Loucy (cell line): ENCODE measurements at regions not wholly inside any gene's neighbourhood (a gene's known extent, or its start where the extent isn't known, plus 50 kb on each side); places are given as distances from the start of the nearest gene placed in this dataset.

Source experiments
- CTCF ChIP-seq: fragments of 200-600 bp; sonication (generic); conservative IDR thresholded peaks from 2 replicates; pipeline ENCODE4 v1.5.1; 2014; ENCODE audit warnings: mild to moderate bottlenecking, antibody characterized with exemption, low read length
- EZH2phosphoT487 ChIP-seq: fragments of 200-600 bp; IDR thresholded peaks from 2 replicates; pipeline ENCODE4 v1.6.1; 2018; ENCODE audit warnings: antibody characterized with exemption, mild to moderate bottlenecking, moderate library complexity, borderline replicate concordance

- no peak for TF ChIP-seq CTCF
- TF ChIP-seq EZH2phosphoT487, result no peak
Observed at GRCh38 chr14:98204139-98204538, 1067.9 kb downstream of the BCL11B start.
